Activated B cell treated with CpG ODN at 0.5 μM for 24 hours (primary cell): ENCODE measurements at regions not wholly inside any gene's neighbourhood (a gene's known extent, or its start where the extent isn't known, plus 50 kb on each side); places are given as distances from the start of the nearest gene placed in this dataset.

Experiments
- ATAC-seq: fragments of 200-7000 bp; cut with Tn5 transposase; one replicate; pipeline ENCODE4 v1.10.0; 2021; ENCODE audit warnings: low read depth, mild to moderate bottlenecking, moderate library complexity
- CTCF ChIA-PET: fragments of 350-600 bp; sonication (Branson Sonifier 250); formaldehyde crosslinking; loops from one replicate; lab custom pipeline; 2021; ENCODE audit warnings: antibody characterized with exemption; lab: Charles Lee
- POLR2A ChIA-PET: fragments of 350-600 bp; sonication (Branson Sonifier 250); formaldehyde crosslinking; loops from one replicate; lab custom pipeline; 2021; ENCODE audit warnings: antibody characterized with exemption; lab: Charles Lee
- DNase-seq: peaks from one replicate; pipeline ENCODE4 v3.0.0; 2022
- H3K27ac Mint-ChIP-seq: one replicate; pipeline ENCODE4 v1.8.0; 2020; ENCODE audit warnings: mixed read lengths
- H3K27me3 Mint-ChIP-seq: one replicate; pipeline ENCODE4 v1.8.0; 2021; ENCODE audit warnings: mixed read lengths
- H3K36me3 Mint-ChIP-seq: one replicate; pipeline ENCODE4 v1.8.0; 2021; ENCODE audit warnings: low read depth, mixed read lengths
- H3K4me1 Mint-ChIP-seq: one replicate; pipeline ENCODE4 v1.8.0; 2021; ENCODE audit warnings: mixed read lengths
- H3K4me3 Mint-ChIP-seq: one replicate; pipeline ENCODE4 v1.8.0; 2020; ENCODE audit warnings: mild to moderate bottlenecking, mixed read lengths
- H3K9me3 Mint-ChIP-seq: one replicate; pipeline ENCODE4 v1.8.0; 2020; ENCODE audit warnings: mixed read lengths
- CTCF ChIP-seq: fragments of 200-600 bp; IDR thresholded peaks from one replicate; pipeline ENCODE4 v1.8.0; 2022; ENCODE audit warnings: antibody characterized with exemption, mild to moderate bottlenecking
- intact Hi-C: fragments of 100-400 bp; cut with micrococcal nuclease; formaldehyde crosslinking; loops from one replicate; pipeline ENCODE4 v1.15.1; 2024

- intact Hi-C loops: no loop called here
- no peak for TF ChIP-seq CTCF
- POLR2A ChIA-PET: no interaction called here
- Mint-ChIP-seq H3K9me3 (no peaks in the 10 kb centered on the region), H3K4me1 (no peaks in the 10 kb centered on the region), H3K27me3 (peaks cover 7% of the 10 kb centered on the region), H3K36me3 (no peaks in the 10 kb centered on the region), H3K27ac (no peak overlapping the region), H3K4me3 (no peak overlapping the region)
- CTCF ChIA-PET: no interaction called here
- DNase-seq: no peak
- no peak for ATAC-seq
Observed at GRCh38 chr4:112053825-112054350, 91.4 kb upstream of the FAM241A start.

GRCh38 chr4:112055100-112055499 lies 90.2 kb upstream of the FAM241A start:
- H3K36me3 Mint-ChIP-seq: no peaks in the 10 kb centered on the region
- H3K9me3 Mint-ChIP-seq: no peaks in the 10 kb centered on the region
- intact Hi-C loops: no loop called here
- peaks cover 7% of the 10 kb centered on the region for H3K27me3 Mint-ChIP-seq
- TF ChIP-seq CTCF: no peak
- H3K4me3 Mint-ChIP-seq: no peak overlapping the region
- H3K4me1 Mint-ChIP-seq: no peaks in the 10 kb centered on the region
- POLR2A ChIA-PET: no interaction called here
- no peak for ATAC-seq
- H3K27ac Mint-ChIP-seq: no peak overlapping the region
- DNase-seq: no peak
- CTCF ChIA-PET: no interaction called here

GRCh38 chr4:112057470-112057869 lies 87.8 kb upstream of the FAM241A start:
- TF ChIP-seq CTCF: no peak
- Mint-ChIP-seq H3K27me3 (peaks cover 5% of the 10 kb centered on the region), H3K36me3 (no peaks in the 10 kb centered on the region), H3K4me3 (no peak overlapping the region), H3K27ac (no peak overlapping the region), H3K4me1 (no peaks in the 10 kb centered on the region), H3K9me3 (no peaks in the 10 kb centered on the region)
- ChIA-PET CTCF (no interaction called here), POLR2A (no interaction called here)
- intact Hi-C loops: no loop called here
- DNase-seq (no peak), ATAC-seq (no peak)

GRCh38 chr4:112058433-112058832 lies 86.8 kb upstream of the FAM241A start:
- no peaks in the 10 kb centered on the region for H3K9me3 Mint-ChIP-seq
- ATAC-seq (no peak), DNase-seq (no peak)
- H3K4me3 Mint-ChIP-seq: no peak overlapping the region
- intact Hi-C loops: no loop called here
- peaks cover 2% of the 10 kb centered on the region for H3K27me3 Mint-ChIP-seq
- POLR2A ChIA-PET: no interaction called here
- no peak for TF ChIP-seq CTCF
- H3K4me1 Mint-ChIP-seq: no peaks in the 10 kb centered on the region
- no peak overlapping the region for H3K27ac Mint-ChIP-seq
- CTCF ChIA-PET: no interaction called here
- no peaks in the 10 kb centered on the region for H3K36me3 Mint-ChIP-seq

GRCh38 chr4:112060212-112060611 lies 85.0 kb upstream of the FAM241A start:
- DNase-seq (no peak), ATAC-seq (no peak)
- intact Hi-C loops: no loop called here
- ChIA-PET POLR2A (no interaction called here), CTCF (no interaction called here)
- H3K4me1 Mint-ChIP-seq: no peaks in the 10 kb centered on the region
- H3K4me3 Mint-ChIP-seq: no peak overlapping the region
- no peaks in the 10 kb centered on the region for H3K9me3 Mint-ChIP-seq
- no peak for TF ChIP-seq CTCF
- no peak overlapping the region for H3K27ac Mint-ChIP-seq
- H3K27me3 Mint-ChIP-seq: no peaks in the 10 kb centered on the region
- no peaks in the 10 kb centered on the region for H3K36me3 Mint-ChIP-seq
